HCT116 (cell line): ENCODE measurements at regions not wholly inside any gene's neighbourhood (a gene's known extent, or its start where the extent isn't known, plus 50 kb on each side); places are given as distances from the start of the nearest gene placed in this dataset.

Source experiments
- ATAC-seq: fragments of 200-7000 bp; cut with Tn5 transposase; 2 replicates; pipeline ENCODE4 v1.9.1; 2020; ENCODE audit warnings: mild to moderate bottlenecking, moderate library complexity
- BruUV-seq: library from RNA; stranded (reverse); fragments of 400-500 nt; replicated peaks from 2 replicates; lab custom pipeline; 2021; lab: Mats Ljungman, UMichigan
- CTCF ChIA-PET: fragments of 300-600 bp; sonication (Branson Sonifier 250); formaldehyde crosslinking; loops from one replicate; lab custom pipeline; 2021; ENCODE audit warnings: antibody characterized with exemption; lab: Charles Lee
- POLR2A ChIA-PET: fragments of 300-600, 350-600 bp; sonication (Branson Sonifier 250); formaldehyde crosslinking; loops from one replicate; lab custom pipeline; 2021; ENCODE audit warnings: antibody characterized with exemption; lab: Charles Lee
- RAD21 ChIA-PET, 2 experiments: fragments of 300-600 bp; sonication (Branson Sonifier 250); formaldehyde crosslinking; loops; one replicate each; lab custom pipeline; 2023; ENCODE audit warnings: low total read pairs in 2 of 2; ENCODE audit not compliant: uncharacterized antibody in 2 of 2, unreplicated experiment in 2 of 2, low non-redundant PET in 1 of 2; lab: Charles Lee
- DNase-seq: peaks from one replicate; pipeline ENCODE4 v3.0.0-alpha.2; 2010; ENCODE audit warnings: low read depth, low spot score
- H2AFZ ChIP-seq: fragments of 200-600 bp; shearing (Covaris generic), sonication (generic); 2 replicates; pipeline ENCODE4 v1.6.1; 2017; ENCODE audit warnings: low read depth, mixed run types, mixed read lengths, antibody characterized with exemption, low read length; ENCODE audit not compliant: poor library complexity, severe bottlenecking
- H3K27ac ChIP-seq: 2 replicates; pipeline ENCODE4 v1.5.1; 2012; ENCODE audit warnings: low read depth, low read length
- H3K27me3 ChIP-seq: fragments of 200-600 bp; sonication (generic); 2 replicates; pipeline ENCODE4 v1.6.1; 2016; ENCODE audit warnings: mixed run types, low read length, mixed read lengths; ENCODE audit not compliant: insufficient read depth
- H3K36me3 ChIP-seq, 2 experiments: fragments of 200-500 bp in 1 of 2; fragments of 200-600 bp in 1 of 2; sonication (Bioruptor generic) in 1 of 2; sonication (generic) in 1 of 2; 2 replicates each; pipeline versions ENCODE4 v1.5.1 to v1.6.1; 2014 to 2016; ENCODE audit warnings: low read length in 2 of 2, inconsistent platforms in 1 of 2, mixed read lengths in 1 of 2, mixed run types in 1 of 2; ENCODE audit not compliant: insufficient read depth in 2 of 2, control insufficient read depth in 1 of 2
- H3K4me1 ChIP-seq, 2 experiments: fragments of 200-600 bp in 1 of 2; sonication (generic) in 1 of 2; 2 replicates each; pipeline versions ENCODE4 v1.5.1 to v1.6.1; 2012 to 2017; ENCODE audit warnings: low read length in 2 of 2, inconsistent platforms in 1 of 2, mild to moderate bottlenecking in 1 of 2, mixed read lengths in 1 of 2, mixed run types in 1 of 2, moderate library complexity in 1 of 2; ENCODE audit not compliant: insufficient read depth in 2 of 2, control insufficient read depth in 1 of 2
- H3K4me2 ChIP-seq: fragments of 200-600 bp; sonication (generic); 2 replicates; pipeline ENCODE4 v1.6.1; 2017; ENCODE audit warnings: mixed run types, low read length, mixed read lengths
- H3K4me3 ChIP-seq, 2 experiments: fragments of 200-600 bp in 1 of 2; sonication (generic) in 1 of 2; replicated peaks in 1 of 2; 2 replicates each; pipeline ENCODE4 v1.5.1; 2011 to 2016; ENCODE audit warnings: low read length in 2 of 2, control low read depth in 1 of 2, low read depth in 1 of 2, mild to moderate bottlenecking in 1 of 2, mixed read lengths in 1 of 2, mixed run types in 1 of 2
- H3K79me2 ChIP-seq: fragments of 200-600 bp; sonication (generic); 2 replicates; pipeline ENCODE4 v1.6.1; 2017; ENCODE audit warnings: mild to moderate bottlenecking, mixed run types, low read length, moderate library complexity, mixed read lengths; ENCODE audit not compliant: insufficient read depth
- H3K9ac ChIP-seq: fragments of 200-600 bp; sonication (generic); 2 replicates; pipeline ENCODE4 v1.6.1; 2016; ENCODE audit warnings: low read length, mixed read lengths
- H3K9me2 ChIP-seq: fragments of 200-600 bp; sonication (generic), shearing (Covaris generic); 2 replicates; pipeline ENCODE4 v1.6.1; 2017; ENCODE audit warnings: mixed run types, mild to moderate bottlenecking, moderate library complexity; ENCODE audit not compliant: insufficient read depth
- H3K9me3 ChIP-seq, 2 experiments: fragments of 200-500 bp in 1 of 2; fragments of 200-600 bp in 1 of 2; sonication (Bioruptor generic) in 1 of 2; sonication (generic) in 1 of 2; 2 replicates each; pipeline ENCODE4 v1.6.1; 2014 to 2017; ENCODE audit warnings: low read length in 2 of 2, mixed read lengths in 2 of 2, inconsistent platforms in 1 of 2, low read depth in 1 of 2, mild to moderate bottlenecking in 1 of 2, mixed run types in 1 of 2, moderate library complexity in 1 of 2; ENCODE audit not compliant: control insufficient read depth in 1 of 2, insufficient read depth in 1 of 2
- H4K20me1 ChIP-seq: fragments of 200-600 bp; sonication (generic), shearing (Covaris generic); 2 replicates; pipeline ENCODE4 v1.6.1; 2017; ENCODE audit warnings: mixed run types, mild to moderate bottlenecking, moderate library complexity; ENCODE audit not compliant: insufficient read depth
- ATF3 ChIP-seq: IDR thresholded peaks from 2 replicates; pipeline ENCODE4 v1.6.1; 2012
- CBX3 ChIP-seq: IDR thresholded peaks from 2 replicates; pipeline ENCODE4 v1.6.1; 2012; ENCODE audit warnings: low read depth
- CEBPB ChIP-seq: IDR thresholded peaks from 2 replicates; pipeline ENCODE4 v1.6.1; 2012; ENCODE audit warnings: low read depth
- EGR1 ChIP-seq: IDR thresholded peaks from 2 replicates; pipeline ENCODE4 v1.6.1; 2012; ENCODE audit warnings: low read depth
- ELF1 ChIP-seq: IDR thresholded peaks from 2 replicates; pipeline ENCODE4 v1.6.1; 2012; ENCODE audit warnings: low read depth, borderline replicate concordance
- EZH2phosphoT487 ChIP-seq: fragments of 200-600 bp; IDR thresholded peaks from 2 replicates; pipeline ENCODE4 v1.6.1; 2018; ENCODE audit warnings: antibody characterized with exemption, borderline replicate concordance
- FOSL1 ChIP-seq: IDR thresholded peaks from 2 replicates; pipeline ENCODE4 v1.6.1; 2012; ENCODE audit warnings: low read depth
- JUND ChIP-seq: IDR thresholded peaks from 2 replicates; pipeline ENCODE4 v1.6.1; 2012
- POLR2A ChIP-seq: IDR thresholded peaks from 2 replicates; pipeline ENCODE4 v1.7.0; 2011; ENCODE audit warnings: borderline replicate concordance; ENCODE audit not compliant: insufficient read depth, insufficient read length; ENCODE audit errors: extremely low read depth
- POLR2AphosphoS5 ChIP-seq: IDR thresholded peaks from 2 replicates; pipeline ENCODE4 v1.6.1; 2011; ENCODE audit warnings: mild to moderate bottlenecking, low read depth, low read length, moderate library complexity
- RAD21 ChIP-seq: IDR thresholded peaks from 2 replicates; pipeline ENCODE4 v1.6.1; 2012; ENCODE audit warnings: low read depth, mild to moderate bottlenecking
- SIN3A ChIP-seq: IDR thresholded peaks from 2 replicates; pipeline ENCODE4 v1.6.1; 2012; ENCODE audit warnings: low read depth
- SP1 ChIP-seq: IDR thresholded peaks from 2 replicates; pipeline ENCODE4 v1.6.1; 2012; ENCODE audit warnings: low read depth
- SRF ChIP-seq: IDR thresholded peaks from 2 replicates; pipeline ENCODE4 v1.6.1; 2012; ENCODE audit warnings: low read depth
- TCF7L2 ChIP-seq: IDR thresholded peaks from 2 replicates; pipeline ENCODE4 v1.7.0; 2011; ENCODE audit warnings: borderline replicate concordance, inconsistent platforms; ENCODE audit not compliant: insufficient read depth, insufficient read length; ENCODE audit errors: extremely low read depth
- YY1 ChIP-seq: IDR thresholded peaks from 2 replicates; pipeline ENCODE4 v1.6.1; 2011; ENCODE audit warnings: low read length, low read depth, moderate library complexity, mild to moderate bottlenecking; ENCODE audit not compliant: insufficient replicate concordance; ENCODE audit errors: extremely low read depth
- ZFX ChIP-seq: fragments of 450-650 bp; IDR thresholded peaks from 2 replicates; pipeline ENCODE4 v1.6.1; 2017
- ZNF274 ChIP-seq: fragments of 200-500 bp; sonication (Bioruptor generic); IDR thresholded peaks from 2 replicates; pipeline ENCODE4 v1.6.1; 2014; ENCODE audit warnings: mild to moderate bottlenecking, low read depth, low read length, inconsistent platforms
- intact Hi-C: fragments of 100-400 bp; cut with micrococcal nuclease; formaldehyde crosslinking; loops from 2 replicates; pipeline ENCODE4 v1.10.0; 2022
- TF ChIP-seq, protein P1 (sequence below), 3 experiments: fragments of 200-600 bp in 1 of 3; sonication (generic) in 1 of 3; IDR thresholded peaks in 2 of 3; conservative IDR thresholded peaks in 1 of 3; 2 replicates each; pipeline ENCODE4 v1.5.1; 2012 to 2017; ENCODE audit warnings: low read depth in 2 of 3, low read length in 2 of 3, antibody characterized with exemption in 1 of 3, borderline replicate concordance in 1 of 3, control low read depth in 1 of 3, mild to moderate bottlenecking in 1 of 3, mixed read lengths in 1 of 3, mixed run types in 1 of 3, moderate library complexity in 1 of 3; ENCODE audit not compliant: insufficient read depth in 1 of 3
- TF ChIP-seq, protein P2 (sequence below): IDR thresholded peaks from 2 replicates; pipeline ENCODE4 v1.6.1; 2012
- TF ChIP-seq, protein P3 (sequence below): IDR thresholded peaks from 2 replicates; pipeline ENCODE4 v1.6.1; 2011; ENCODE audit warnings: mild to moderate bottlenecking, low read length, moderate library complexity; ENCODE audit not compliant: insufficient replicate concordance; ENCODE audit errors: extremely low read depth

DNA sequence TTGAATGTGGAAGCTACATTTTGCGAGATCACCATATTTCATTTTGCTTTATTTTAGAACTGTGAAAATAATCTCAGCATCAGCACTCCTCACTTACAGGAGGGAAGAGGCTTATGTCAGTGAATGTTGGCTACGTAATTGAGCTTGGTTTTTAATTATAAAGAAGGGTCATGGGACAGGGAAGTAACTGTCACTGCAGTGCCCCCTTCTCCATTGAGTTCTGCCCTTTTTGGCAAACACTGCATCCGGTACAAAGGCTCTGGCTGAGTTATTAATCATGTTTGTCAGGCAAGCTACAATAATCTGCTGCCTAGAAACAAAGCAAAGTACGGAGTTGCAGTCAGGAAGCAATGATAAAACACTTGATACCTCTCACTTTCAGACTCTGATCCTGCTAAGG is 546.7 kb downstream of the SNAPC1 start (continued):
- TF ChIP-seq ATF3 = no peak
- no peak for TF ChIP-seq YY1
- TF ChIP-seq CBX3 = no peak
- TF ChIP-seq ELF1 = no peak
- TF ChIP-seq ZNF274 = no peak
- TF ChIP-seq POLR2A = no peak
- no peak for TF ChIP-seq CEBPB

DNA sequence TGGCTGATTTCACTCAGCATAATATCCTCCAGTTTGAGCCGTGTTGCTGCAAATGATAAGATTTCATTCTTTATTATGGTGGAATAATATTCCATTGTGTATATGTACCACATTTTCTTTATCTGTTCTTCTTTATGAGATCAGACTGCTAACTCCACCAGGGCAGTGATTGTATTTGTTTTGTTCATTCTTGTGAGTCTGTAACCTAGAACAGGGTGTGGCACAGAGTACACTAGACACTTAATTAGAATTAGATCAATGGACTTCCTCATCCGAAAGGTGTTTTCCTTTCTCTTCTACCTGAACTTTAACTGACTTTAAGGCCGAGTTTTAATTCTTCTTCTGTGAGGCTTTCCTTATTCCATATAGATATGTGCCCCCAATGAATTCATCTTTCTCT is 551.0 kb downstream of the SNAPC1 start:
- H3K27ac ChIP-seq = no peak overlapping the region
- no TSS peak for BruUV-seq
- no peaks in the 10 kb centered on the region for H3K4me1 ChIP-seq
- no peak for ATAC-seq
- H3K4me3 ChIP-seq = no peak overlapping the region
- H3K36me3 ChIP-seq = no peaks in the 10 kb centered on the region; a peak in 1 of 4 replicates
- ChIA-PET RAD21 (no interaction called here), CTCF (no interaction called here), POLR2A (no interaction called here)
- no peak overlapping the region for H3K9ac ChIP-seq
- no peak overlapping the region for H2AFZ ChIP-seq
- peaks cover 0 to 3% of the 10 kb centered on the region in 2 experiments; a peak in 2 of 4 replicates for H3K9me3 ChIP-seq
- TF ChIP-seq POLR2AphosphoS5 (no peak), ELF1 (no peak), EGR1 (no peak), ZFX (no peak), CBX3 (no peak), JUND (no peak), TCF7L2 (no peak), SP1 (no peak), YY1 (no peak), ATF3 (no peak), EZH2phosphoT487 (no peak), SRF (no peak), FOSL1 (no peak), ZNF274 (no peak), RAD21 (no peak), SIN3A (no peak)
- TF ChIP-seq, protein P1, sequence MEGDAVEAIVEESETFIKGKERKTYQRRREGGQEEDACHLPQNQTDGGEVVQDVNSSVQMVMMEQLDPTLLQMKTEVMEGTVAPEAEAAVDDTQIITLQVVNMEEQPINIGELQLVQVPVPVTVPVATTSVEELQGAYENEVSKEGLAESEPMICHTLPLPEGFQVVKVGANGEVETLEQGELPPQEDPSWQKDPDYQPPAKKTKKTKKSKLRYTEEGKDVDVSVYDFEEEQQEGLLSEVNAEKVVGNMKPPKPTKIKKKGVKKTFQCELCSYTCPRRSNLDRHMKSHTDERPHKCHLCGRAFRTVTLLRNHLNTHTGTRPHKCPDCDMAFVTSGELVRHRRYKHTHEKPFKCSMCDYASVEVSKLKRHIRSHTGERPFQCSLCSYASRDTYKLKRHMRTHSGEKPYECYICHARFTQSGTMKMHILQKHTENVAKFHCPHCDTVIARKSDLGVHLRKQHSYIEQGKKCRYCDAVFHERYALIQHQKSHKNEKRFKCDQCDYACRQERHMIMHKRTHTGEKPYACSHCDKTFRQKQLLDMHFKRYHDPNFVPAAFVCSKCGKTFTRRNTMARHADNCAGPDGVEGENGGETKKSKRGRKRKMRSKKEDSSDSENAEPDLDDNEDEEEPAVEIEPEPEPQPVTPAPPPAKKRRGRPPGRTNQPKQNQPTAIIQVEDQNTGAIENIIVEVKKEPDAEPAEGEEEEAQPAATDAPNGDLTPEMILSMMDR (IDR thresholded peaks at IDR 0.05 in 2 of 3, conservative IDR thresholded peaks at IDR 0.05 in 1 of 3; ENCODE audit: borderline replicate concordance in 1 of 3, insufficient read depth in 1 of 3, low read depth in 2 of 3, low read length in 2 of 3) = no peak
- TF ChIP-seq, protein P2, sequence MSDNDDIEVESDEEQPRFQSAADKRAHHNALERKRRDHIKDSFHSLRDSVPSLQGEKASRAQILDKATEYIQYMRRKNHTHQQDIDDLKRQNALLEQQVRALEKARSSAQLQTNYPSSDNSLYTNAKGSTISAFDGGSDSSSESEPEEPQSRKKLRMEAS = no peak
- TF ChIP-seq, protein P3, sequence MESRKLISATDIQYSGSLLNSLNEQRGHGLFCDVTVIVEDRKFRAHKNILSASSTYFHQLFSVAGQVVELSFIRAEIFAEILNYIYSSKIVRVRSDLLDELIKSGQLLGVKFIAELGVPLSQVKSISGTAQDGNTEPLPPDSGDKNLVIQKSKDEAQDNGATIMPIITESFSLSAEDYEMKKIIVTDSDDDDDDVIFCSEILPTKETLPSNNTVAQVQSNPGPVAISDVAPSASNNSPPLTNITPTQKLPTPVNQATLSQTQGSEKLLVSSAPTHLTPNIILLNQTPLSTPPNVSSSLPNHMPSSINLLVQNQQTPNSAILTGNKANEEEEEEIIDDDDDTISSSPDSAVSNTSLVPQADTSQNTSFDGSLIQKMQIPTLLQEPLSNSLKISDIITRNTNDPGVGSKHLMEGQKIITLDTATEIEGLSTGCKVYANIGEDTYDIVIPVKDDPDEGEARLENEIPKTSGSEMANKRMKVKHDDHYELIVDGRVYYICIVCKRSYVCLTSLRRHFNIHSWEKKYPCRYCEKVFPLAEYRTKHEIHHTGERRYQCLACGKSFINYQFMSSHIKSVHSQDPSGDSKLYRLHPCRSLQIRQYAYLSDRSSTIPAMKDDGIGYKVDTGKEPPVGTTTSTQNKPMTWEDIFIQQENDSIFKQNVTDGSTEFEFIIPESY = no peak
- no peak for DNase-seq
- no peaks in the 10 kb centered on the region for H3K9me2 ChIP-seq
- H3K4me2 ChIP-seq = no peak overlapping the region
- H3K79me2 ChIP-seq = no peaks in the 10 kb centered on the region
- no peaks in the 10 kb centered on the region for H4K20me1 ChIP-seq
- intact Hi-C loops = no loop called here
- no peaks in the 10 kb centered on the region for H3K27me3 ChIP-seq
